ES-I3 (cell line): ENCODE measurements at regions not wholly inside any gene's neighbourhood (a gene's known extent, or its start where the extent isn't known, plus 50 kb on each side); places are given as distances from the start of the nearest gene placed in this dataset.

Source experiments
- H3K36me3 ChIP-seq: 2 replicates; pipeline ENCODE4 v1.6.1; 2013; ENCODE audit warnings: mild to moderate bottlenecking, low read length, control low read depth, moderate library complexity; ENCODE audit not compliant: insufficient read depth
- H3K4me1 ChIP-seq: 2 replicates; pipeline ENCODE4 v1.6.1; 2013; ENCODE audit warnings: mild to moderate bottlenecking, control low read depth, low read length; ENCODE audit not compliant: insufficient read depth
- H3K9ac ChIP-seq: 2 replicates; pipeline ENCODE4 v1.6.1; 2013; ENCODE audit warnings: low read depth, mild to moderate bottlenecking, low read length, moderate library complexity
- H3K9me3 ChIP-seq: 2 replicates; pipeline ENCODE4 v1.6.1; 2013; ENCODE audit warnings: mild to moderate bottlenecking, low read length, moderate library complexity; ENCODE audit not compliant: control insufficient read depth, insufficient read depth

DNA sequence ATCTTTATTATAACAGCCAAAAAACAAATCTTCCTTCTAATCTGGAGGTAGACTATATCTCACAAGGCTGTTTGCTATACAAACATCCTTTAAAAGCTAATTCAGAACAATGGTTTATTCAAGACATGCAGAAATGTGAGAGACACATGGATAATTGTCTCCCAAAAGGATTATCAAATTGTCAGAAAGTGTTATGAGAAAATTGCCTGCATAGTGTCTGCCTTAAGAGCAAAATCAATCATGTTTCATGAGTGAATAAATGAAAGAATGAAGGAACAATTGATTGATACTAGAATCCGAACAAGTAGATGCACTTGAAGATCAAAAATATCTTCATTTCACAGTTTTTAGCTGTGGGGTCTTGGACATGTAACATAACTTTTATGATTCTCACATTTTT, 621.7 kb upstream of the BOD1L1 start:
- Histone ChIP-seq H3K4me1 (no peaks in the 10 kb centered on the region), H3K9ac (no peak overlapping the region), H3K36me3 (no peaks in the 10 kb centered on the region), H3K9me3 (peaks cover 6% of the 10 kb centered on the region; the same call in 1 of the 2 replicates)

DNA sequence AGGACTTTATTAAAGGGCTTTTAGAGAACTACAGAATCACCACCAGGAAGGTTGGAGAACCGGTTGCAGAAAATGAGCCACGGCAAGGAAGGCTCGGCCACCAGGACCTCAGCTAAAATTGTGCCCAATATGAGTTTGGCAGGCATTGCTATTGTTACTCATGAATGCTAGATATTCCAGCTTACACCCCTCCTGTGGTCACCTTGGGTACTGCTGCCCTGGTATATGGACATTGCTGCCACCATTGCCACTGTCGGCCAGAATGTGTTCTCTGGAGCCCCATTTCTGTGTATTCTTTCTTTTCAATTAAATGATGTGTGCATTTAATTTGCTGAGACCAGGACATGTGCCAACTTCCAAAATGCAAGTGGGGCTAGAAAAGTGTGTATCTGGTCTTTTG, 626.7 kb upstream of the BOD1L1 start:
- Histone ChIP-seq H3K9me3 (peaks cover 6% of the 10 kb centered on the region; the same call in 1 of the 2 replicates), H3K4me1 (no peaks in the 10 kb centered on the region), H3K9ac (no peak overlapping the region), H3K36me3 (no peaks in the 10 kb centered on the region)

DNA sequence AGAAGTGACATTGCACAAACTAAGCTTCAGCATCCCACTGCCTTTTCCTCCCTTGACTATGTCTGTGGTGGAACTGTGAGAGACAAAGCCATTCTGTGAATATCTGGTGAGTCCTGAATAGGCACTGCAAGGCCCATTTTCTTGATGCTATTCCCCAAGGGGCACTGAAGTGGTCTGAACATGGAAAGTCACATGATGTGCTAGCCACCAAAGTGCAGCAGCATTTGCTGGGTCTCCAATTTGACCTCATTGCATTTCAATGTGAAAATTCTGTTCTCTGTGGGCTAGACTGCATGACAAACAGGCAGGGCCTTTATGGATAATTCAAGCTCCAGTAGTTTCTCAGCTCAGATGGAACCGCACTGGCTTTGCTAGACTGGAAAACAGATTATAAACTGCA, 627.4 kb upstream of the BOD1L1 start:
- Histone ChIP-seq H3K9me3 (peaks cover 6% of the 10 kb centered on the region; the same call in 1 of the 2 replicates), H3K36me3 (no peaks in the 10 kb centered on the region)

GRCh38 chr4:14257903-14258302, 630.4 kb upstream of the BOD1L1 start:
- Histone ChIP-seq H3K4me1 (no peaks in the 10 kb centered on the region), H3K36me3 (no peaks in the 10 kb centered on the region), H3K9me3 (peaks cover 6% of the 10 kb centered on the region; the same call in 1 of the 2 replicates), H3K9ac (no peak overlapping the region)

More for the DNA sequence above, 627.4 kb upstream of the BOD1L1 start:
- H3K4me1 ChIP-seq = no peaks in the 10 kb centered on the region
- H3K9ac ChIP-seq = no peak overlapping the region

GRCh38 chr4:14259936-14260335, 632.4 kb upstream of the BOD1L1 start:
- no peak overlapping the region for H3K9ac ChIP-seq
- H3K36me3 ChIP-seq = no peaks in the 10 kb centered on the region
- H3K4me1 ChIP-seq = no peaks in the 10 kb centered on the region
- no peaks in the 10 kb centered on the region; the same call in 1 of the 2 replicates for H3K9me3 ChIP-seq

DNA sequence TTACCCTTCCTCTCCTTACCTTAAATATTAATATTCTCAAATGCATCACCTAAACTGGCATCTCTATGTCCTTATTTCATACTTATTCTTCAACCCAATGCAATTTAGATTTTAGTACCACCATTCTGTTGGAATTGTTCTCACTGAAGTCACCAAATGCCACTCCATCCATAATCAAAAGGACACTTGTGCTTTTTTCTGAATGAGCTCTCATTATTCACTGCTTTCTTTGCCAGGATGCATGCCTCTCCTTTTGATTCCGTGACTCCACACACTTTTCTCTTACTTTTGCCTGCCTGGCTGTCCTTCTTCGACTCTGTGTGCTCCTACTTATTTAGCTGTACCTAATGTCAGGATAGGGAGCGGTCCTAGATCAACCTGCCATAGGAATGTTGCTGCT, 633.1 kb upstream of the BOD1L1 start:
- no peaks in the 10 kb centered on the region for H3K36me3 ChIP-seq
- H3K9me3 ChIP-seq = no peaks in the 10 kb centered on the region; the same call in 1 of the 2 replicates
- H3K9ac ChIP-seq = no peak overlapping the region
- H3K4me1 ChIP-seq = no peaks in the 10 kb centered on the region

- H3K9me3 ChIP-seq = no peaks in the 10 kb centered on the region; the same call in 1 of the 2 replicates
- no peak overlapping the region for H3K9ac ChIP-seq
- no peaks in the 10 kb centered on the region for H3K4me1 ChIP-seq
- H3K36me3 ChIP-seq = no peaks in the 10 kb centered on the region
Observed at GRCh38 chr4:14262221-14262620, 634.7 kb upstream of the BOD1L1 start.

DNA sequence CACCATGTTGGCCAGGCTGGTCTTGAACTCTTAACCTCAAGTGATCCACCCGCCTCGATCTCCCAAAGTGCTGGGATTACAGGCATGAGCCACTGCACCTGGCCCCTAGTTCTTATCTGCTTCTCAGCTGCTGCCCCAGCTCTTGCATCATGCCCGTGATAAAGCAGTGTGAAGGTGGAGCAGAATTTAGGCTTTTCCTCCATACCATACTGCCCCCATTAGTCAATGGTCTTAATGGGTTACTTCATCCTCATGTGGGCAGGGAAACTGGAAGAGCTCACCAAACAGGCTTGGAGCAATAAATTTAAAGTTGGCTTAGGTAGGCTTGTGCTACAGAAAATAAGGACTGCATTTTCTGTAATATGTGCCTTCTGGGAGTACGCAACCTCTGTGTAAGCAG, 636.9 kb upstream of the BOD1L1 start:
- Histone ChIP-seq H3K9ac (no peak overlapping the region), H3K9me3 (no peaks in the 10 kb centered on the region; the same call in 1 of the 2 replicates), H3K4me1 (no peaks in the 10 kb centered on the region), H3K36me3 (no peaks in the 10 kb centered on the region)

DNA sequence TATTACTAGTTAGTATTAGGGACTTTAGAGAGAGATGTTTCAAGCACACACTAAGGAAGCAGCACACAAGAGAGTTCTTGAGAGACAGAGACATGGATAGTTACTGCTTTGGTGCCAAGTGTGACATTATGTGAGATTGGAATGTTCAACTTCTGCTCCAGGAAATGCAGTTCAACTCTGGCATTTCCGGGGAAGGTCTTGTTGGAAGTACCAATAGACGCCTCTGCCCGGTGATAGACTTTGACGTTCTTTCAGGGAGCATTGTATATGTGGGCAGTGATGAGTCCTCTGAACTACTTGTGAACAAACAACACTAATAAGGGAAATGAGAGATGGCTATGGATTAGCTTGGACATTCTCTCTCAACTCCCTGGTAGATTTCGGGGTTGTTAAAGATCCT, 638.1 kb upstream of the BOD1L1 start:
- H3K36me3 ChIP-seq = no peaks in the 10 kb centered on the region
- no peak overlapping the region for H3K9ac ChIP-seq
- no peaks in the 10 kb centered on the region; the same call in 1 of the 2 replicates for H3K9me3 ChIP-seq
- no peaks in the 10 kb centered on the region for H3K4me1 ChIP-seq

GRCh38 chr4:14267373-14268060, 640.0 kb upstream of the BOD1L1 start:
- Histone ChIP-seq H3K9me3 (no peaks in the 10 kb centered on the region; the same call in 1 of the 2 replicates), H3K9ac (no peak overlapping the region), H3K4me1 (no peaks in the 10 kb centered on the region), H3K36me3 (no peaks in the 10 kb centered on the region)

GRCh38 chr4:14269824-14270223, 642.3 kb upstream of the BOD1L1 start:
- Histone ChIP-seq H3K9me3 (no peaks in the 10 kb centered on the region), H3K4me1 (no peaks in the 10 kb centered on the region), H3K36me3 (no peaks in the 10 kb centered on the region), H3K9ac (no peak overlapping the region)

- H3K9ac ChIP-seq = no peak overlapping the region
- H3K9me3 ChIP-seq = no peaks in the 10 kb centered on the region
- no peaks in the 10 kb centered on the region for H3K36me3 ChIP-seq
- no peaks in the 10 kb centered on the region for H3K4me1 ChIP-seq
Observed at GRCh38 chr4:14272206-14272605, 644.7 kb upstream of the BOD1L1 start.

- no peak overlapping the region for H3K9ac ChIP-seq
- H3K4me1 ChIP-seq = no peaks in the 10 kb centered on the region
- H3K9me3 ChIP-seq = no peaks in the 10 kb centered on the region
- no peaks in the 10 kb centered on the region for H3K36me3 ChIP-seq
Observed at GRCh38 chr4:14277505-14277904, 650.0 kb upstream of the BOD1L1 start.

DNA sequence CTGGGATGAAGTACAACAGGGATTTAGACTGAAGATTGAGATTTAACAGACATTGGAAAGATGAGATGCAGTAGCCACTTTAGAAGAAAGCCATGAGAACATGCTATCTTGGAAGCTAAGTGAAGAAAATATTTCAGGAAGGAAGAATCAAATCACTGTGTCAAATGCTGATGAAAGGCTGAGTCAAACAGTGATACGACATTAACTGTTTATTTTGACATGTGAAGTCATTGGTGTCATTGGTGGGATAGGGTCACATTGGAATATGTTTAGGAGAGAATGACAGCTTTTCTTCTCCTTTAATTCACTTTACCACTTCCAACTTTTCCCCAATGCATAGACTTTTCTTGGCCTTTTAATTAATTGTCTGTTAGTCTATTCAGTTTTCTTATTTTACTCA, 653.0 kb upstream of the BOD1L1 start:
- Histone ChIP-seq H3K4me1 (no peaks in the 10 kb centered on the region), H3K36me3 (no peaks in the 10 kb centered on the region), H3K9me3 (no peaks in the 10 kb centered on the region), H3K9ac (no peak overlapping the region)

- Histone ChIP-seq H3K9ac (no peak overlapping the region), H3K9me3 (no peaks in the 10 kb centered on the region; the same call in 1 of the 2 replicates), H3K36me3 (no peaks in the 10 kb centered on the region), H3K4me1 (no peaks in the 10 kb centered on the region)
Observed at GRCh38 chr4:14284578-14284977, 657.1 kb upstream of the BOD1L1 start.
